HG03432 (cell line): ENCODE measurements at regions not wholly inside any gene's neighbourhood (a gene's known extent, or its start where the extent isn't known, plus 50 kb on each side); places are given as distances from the start of the nearest gene placed in this dataset.

Source experiments
- ATAC-seq: cut with Tn5 transposase; IDR thresholded peaks from one replicate; pipeline ENCODE4 v1.9.1; 2021; ENCODE audit warnings: mild to moderate bottlenecking, moderate library complexity; ENCODE audit not compliant: unreplicated experiment

DNA sequence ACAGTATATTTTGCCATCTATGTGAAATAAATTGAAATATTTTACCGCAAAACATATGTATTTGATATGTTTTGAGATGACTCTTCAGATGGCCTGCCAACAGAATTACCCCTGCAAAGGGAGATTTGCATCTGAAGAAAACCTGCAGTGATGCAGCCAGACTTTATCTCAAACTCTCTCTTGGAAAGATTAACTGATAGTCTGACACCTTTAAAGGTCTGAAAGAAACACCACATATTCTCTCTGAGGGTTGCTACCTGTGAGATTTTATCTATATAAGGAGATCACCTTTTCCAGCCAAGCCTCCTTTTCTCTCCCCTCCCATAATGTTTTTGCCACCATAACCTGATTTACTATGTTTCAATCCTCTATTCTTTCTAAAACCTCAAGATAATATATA, 1106.3 kb upstream of the IGFBP7 start:
- no peak for ATAC-seq

DNA sequence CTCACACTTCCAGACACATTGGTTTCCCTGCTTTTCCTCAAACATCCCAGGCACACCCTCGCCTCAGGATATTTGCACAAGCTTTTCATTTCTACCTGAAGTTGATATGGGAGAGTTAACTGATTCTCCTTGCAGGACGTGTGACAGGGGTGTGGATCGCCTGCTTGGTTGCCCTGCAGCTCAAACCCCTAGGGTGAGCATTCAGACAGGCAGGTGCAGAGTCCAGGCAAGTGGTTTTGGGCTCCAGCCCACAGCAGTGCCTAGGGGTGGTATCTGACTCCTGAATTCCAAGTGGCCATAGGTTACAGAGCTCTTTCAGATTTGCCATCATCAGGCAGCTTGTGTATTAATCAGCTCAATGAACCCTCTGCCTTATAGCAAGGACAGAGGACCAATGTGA, 1104.2 kb upstream of the IGFBP7 start:
- no peak for ATAC-seq

DNA sequence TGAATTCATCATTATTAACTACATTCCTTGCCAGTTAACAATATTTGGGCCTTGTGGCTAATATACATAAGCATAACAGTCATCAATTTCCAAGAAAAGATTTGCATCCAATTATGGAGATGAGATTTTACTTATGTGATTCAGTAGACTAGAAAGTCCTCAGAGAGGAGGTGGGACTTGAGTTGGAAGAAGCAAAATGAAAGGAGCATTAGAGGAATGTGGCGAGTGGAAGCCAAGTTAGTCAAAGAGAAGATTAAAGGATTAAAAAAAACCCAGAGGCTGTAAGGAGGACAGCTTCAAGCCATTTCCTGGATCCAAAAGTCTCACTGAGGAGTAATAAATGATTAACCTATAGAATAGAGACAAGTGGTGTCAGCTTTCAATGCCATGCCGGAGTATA, 1099.4 kb upstream of the IGFBP7 start:
- no peak for ATAC-seq

DNA sequence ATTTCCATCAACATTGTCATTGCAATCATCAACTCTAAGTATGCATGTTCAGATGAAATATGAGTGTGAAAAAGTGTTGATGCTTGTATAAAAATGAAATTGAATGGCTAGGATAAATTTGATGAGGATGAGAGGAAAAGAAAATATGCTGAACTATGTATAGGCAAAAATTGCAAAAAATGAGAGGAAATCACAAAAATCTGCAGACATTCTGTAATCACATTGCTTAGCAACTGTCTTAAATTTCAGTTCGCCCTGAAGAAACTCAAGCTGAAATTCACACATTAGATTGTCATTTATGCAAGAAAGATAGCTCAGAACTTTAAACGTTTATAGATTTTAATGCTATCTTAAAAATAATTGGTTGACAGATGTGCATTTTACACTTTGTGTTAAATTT, 1098.8 kb upstream of the IGFBP7 start:
- ATAC-seq = no peak

DNA sequence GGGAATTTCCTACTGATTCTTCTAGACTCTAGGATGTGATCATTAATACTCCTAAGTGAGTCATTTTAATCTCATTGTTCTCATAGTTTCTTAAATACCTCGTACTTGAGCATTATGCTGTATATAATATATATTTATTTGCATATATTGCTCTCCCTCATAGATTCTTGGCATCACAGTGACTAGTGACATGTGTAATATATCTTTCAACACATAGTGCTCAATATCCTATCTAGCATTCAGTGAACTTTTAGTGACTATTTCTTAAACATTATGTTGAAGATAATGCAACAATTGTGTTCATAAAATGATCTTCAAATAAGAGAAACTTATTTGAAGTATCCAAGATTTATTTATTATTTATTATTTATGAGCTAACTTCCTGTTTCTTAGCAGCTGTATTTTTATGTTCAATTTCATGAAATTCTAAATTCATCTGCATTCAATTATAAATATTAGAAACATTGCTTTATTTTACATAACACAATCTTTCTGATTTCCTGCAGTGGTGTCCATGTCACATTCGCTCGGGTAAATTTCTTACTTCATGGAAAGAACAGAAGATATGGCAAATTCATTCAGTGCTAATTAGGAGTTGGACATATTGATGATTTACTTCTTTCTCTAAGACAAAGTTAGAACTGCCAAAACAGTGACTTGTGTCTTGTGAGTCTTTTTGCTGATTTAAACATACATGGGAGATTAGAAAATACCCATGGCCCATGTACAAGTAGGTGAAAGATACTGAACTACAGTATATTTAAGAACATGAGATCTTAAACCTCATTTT, 1095.5 kb upstream of the IGFBP7 start:
- no peak for ATAC-seq

DNA sequence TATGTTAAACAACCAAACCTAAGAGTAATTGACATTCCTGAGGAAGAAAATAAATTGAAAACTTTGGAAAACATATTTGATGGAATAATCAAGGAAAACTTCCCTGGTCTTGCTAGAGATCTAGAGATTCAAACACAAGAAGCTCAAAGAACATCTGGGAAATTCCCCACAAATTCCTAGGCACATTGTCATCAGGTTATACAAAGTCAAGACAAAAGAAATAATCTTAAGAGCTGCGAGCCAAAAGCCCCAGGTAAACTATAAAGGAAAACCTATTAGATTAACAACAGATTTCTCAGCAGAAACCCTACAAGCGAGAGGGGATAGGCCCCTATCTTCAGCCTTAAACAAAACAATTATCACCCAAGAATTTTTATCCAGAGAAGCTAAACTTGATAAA, 1082.0 kb upstream of the IGFBP7 start:
- no peak for ATAC-seq

DNA sequence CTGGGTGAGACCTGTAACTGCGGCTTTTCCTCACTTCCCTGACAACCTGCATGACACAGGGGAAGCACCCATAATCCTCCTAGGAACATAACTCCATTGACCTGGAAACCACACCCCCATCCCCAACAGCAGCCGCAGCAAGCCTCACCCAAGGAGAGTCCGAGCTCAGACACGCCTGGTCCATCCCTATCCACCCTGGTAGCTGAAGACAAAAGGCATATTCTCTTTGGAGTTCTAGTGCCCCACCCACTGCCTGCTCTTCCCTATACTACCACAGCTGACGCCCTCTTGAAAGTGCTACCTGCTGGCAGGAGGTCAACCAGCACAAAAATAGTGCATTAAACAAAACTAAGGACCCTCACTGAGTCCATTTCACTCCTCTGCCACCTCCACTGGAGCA, 1080.9 kb upstream of the IGFBP7 start:
- no peak for ATAC-seq

DNA sequence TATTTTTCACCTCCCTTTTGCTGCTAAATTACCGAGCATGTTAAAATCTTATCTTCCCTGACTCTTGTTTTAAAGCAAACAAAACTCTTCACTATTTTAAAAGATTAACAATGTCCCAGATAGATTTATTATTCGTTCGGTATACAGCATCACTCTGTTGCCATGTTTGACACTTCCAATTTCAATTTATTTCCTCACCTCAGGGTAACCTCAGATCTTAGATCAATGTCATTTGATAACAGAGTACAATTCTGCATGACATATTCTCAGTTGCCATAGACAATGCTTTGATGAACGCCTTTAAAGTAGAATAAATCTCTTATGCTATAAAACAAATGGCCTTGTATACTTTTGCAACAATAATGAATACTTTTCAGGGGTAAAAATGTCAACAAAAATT, 1078.1 kb upstream of the IGFBP7 start:
- no peak for ATAC-seq

DNA sequence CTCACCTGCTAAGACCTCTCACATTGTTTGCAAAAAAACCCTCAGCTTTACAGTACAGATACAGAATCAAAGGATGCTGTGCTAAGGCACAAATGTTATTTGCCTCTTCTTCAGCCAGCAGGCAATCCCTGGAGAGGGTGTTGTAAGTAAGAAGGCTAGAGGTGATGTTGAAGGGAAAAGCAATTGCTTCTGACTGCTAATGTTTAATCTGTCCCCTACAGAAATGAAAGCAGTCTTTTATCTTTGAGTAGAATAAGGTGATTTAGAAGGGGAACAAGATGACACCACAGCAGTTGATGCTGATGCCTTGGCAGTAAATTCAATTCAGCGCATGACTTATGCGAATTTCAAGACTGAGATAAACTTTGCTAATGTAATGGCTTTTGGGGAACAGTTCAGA, 1064.8 kb upstream of the IGFBP7 start:
- no peak for ATAC-seq

DNA sequence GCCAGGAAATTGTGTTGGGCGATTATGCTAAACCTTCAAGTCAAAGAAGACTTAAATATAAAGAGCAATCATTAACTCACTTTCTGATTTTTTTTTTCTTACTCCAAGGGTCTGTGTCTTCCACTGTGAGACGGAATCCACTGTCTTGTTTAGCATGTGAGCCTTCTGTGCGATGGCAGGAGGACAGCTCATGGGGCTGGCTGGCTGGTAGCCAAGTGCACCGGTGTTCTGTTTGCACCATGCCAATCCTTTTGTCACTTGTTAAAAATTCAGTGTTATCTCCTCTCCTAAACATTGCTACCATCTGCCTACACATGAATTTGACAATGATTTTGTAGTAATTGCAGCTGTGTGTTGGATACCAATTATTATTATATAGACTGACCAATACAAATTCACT, 1056.3 kb upstream of the IGFBP7 start:
- no peak for ATAC-seq

DNA sequence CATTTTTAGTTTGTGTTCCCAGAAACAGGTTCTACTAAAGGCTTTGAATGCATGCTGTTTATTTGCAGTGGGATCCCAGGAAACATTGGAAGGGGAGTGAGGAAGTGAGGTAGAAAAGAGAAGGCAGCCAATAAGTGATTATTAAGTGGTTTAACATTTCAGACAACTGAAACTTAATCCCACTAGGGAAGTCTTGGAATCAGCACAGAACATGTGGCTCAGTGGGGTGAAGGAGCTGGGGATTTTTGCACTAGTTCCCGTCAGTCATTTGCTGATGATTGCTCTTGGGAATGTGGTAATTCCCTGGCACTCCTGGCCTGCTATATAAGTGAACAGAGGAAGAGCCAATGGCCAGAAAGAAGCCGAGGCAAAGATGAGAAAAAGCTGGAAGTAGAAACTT, 1053.0 kb upstream of the IGFBP7 start:
- no peak for ATAC-seq

DNA sequence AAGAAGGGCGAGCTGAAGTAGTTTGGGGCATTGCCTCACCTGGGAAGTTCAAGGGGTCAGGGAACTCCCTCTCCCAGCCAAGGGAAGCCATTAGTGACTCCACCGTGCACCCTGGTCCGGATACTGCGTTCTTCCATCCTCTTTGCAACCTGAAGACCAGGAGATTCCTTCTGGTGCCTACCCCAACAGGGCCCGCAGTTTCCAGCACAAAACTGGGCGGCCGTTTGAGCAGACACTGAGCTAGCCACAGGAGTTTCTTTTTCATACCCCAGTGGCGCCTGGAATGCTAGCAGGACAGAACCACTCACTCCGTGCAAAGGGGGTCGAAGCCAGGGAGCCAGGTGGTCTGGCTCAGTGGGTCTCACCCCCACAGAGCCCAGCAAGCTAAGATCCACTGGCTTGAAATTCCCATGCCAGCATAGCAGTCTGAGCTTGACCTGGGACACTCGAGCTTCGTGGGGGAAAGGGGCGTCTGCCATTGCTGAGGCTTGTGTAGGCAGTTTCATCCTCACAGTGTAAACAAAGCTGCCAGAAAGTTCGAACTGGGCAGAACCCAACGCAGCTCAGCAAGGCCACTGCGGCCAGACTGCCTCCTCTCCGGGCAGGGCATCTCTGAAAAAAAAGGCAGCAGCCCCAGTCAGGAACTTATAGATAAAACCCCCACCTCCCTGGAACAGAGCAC, 1039.4 kb upstream of the IGFBP7 start:
- no peak for ATAC-seq

DNA sequence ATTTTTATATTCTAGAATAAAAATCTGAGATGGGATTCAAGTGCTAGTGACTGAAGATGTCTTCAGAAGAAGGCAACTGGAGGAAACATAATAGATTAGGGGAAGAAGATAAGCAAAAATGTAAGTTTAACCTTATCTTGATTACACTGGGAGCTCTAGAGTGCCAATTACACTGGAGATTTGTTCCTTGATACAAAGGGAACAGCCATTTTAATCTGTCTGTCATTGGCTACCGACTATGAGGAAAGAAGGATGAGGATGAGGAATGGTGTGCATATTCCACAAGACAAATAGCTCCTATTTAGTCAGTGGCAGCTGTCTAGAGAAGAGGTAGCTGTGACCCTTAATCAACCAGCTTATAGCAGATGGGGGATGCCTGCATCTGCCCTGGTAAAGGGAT, 1034.5 kb upstream of the IGFBP7 start:
- ATAC-seq = no peak

DNA sequence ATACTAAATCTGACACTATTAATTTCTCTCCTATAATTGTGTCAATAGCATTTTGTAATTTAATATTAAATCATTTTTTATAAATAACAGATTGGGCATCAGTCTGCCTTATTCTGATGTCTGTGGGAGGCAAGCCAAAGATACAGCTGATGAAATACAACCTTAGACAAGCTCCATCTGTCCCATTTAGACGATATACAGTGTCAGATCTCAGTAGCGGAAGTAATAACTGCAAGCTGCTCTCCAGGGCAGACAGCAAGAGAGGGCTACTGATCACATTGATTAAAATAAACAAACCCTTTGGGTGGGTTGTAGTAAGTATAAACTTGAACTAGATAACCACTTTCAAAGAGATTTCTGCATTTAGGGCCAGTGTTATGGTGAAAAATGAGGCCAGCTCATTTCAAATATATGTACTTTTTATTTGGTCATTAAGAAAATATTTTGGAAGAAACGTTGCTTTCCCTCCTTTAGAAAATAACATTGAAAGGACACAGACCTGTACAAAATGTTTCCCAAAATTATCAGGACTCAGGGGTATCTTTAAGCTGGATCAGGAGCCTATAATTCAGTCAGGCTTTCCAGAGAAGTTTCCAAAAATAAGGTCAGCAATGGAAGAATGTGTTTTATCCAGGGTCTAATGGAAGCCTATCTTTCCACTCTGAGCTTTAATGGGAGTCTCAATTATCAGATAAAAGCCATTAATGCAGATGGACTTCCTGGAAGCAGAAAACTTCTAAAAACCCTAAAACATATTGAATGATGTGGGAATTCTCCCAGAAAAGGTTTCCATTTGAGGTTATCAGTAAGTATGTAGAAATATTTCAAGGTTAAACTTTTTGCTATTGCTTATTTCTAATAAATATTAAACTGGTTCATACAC, 1028.8 kb upstream of the IGFBP7 start:
- no peak for ATAC-seq

DNA sequence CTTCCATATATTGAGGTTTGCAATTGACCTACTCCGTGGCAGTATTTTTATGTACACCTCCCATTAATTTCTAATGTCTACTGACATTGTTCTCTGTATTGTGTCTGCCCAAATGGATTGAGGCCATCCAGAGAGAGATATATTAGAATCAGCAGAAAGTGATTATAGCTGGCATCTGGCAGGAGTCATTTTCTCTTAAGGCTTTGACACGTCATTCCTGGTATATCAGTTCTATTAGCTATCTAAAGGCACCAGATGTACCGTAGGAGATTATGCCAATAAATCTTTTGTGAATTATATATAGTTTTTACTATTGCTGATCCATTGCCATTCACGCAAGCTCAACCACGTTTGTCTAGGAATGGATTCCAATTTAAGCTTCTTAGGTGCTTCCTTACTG, 1026.4 kb upstream of the IGFBP7 start:
- no peak for ATAC-seq

DNA sequence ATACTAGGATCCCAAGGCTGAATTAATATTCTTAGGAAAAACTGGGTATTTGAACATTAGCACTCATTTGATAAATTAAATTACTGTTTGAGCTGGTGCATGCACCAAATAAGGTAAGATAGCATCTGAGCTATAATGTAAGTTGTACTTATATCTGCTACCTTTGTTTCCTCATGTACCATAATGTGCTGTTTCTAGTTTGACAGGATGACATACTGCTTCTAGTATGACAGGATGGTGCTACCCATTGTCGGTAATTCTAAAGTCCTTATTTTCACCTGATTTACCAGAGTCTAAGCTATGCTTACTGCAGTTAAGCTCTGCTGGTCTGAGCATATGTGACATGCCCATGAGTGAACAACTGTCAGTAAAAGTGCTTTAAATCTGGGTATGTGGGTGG, 1017.5 kb upstream of the IGFBP7 start:
- no peak for ATAC-seq

DNA sequence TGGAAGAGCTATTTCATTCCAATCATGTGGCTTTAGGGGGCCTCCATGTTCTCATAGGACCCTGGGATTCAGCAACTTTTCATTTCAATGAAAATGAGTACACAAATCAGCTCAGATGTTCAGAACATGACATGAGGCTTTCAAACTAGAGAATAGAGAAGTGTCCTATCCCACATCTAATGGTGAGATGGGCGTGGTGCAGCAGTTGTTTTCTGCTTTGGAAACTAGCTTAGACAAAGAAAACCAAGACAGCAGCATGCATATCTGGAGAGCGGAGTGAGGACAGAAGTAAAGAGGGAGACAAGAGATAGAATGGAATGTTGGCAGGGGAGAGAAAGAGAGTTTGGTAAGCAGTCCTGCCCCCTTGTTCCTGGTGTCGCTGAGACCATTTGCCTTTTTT, 1009.1 kb upstream of the IGFBP7 start:
- ATAC-seq = no peak

DNA sequence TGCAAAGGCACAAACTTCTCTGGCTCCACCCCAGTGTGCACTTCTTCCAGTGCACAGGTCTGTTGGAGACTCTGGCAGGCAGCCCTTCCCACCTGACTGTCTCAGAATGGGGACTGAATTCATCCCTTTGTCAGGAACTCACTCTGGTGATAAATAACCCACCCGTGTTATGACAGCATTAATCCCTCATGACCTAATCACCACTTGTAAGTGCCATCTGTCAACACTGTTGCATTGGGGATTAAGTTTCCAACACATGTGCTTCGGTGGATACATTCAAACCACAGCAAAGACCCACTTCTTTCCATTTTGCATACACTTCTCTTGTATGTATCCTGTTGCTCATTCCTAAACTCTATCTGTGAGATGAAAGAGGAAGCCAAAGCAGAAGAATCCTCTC, 1002.9 kb upstream of the IGFBP7 start:
- no peak for ATAC-seq

DNA sequence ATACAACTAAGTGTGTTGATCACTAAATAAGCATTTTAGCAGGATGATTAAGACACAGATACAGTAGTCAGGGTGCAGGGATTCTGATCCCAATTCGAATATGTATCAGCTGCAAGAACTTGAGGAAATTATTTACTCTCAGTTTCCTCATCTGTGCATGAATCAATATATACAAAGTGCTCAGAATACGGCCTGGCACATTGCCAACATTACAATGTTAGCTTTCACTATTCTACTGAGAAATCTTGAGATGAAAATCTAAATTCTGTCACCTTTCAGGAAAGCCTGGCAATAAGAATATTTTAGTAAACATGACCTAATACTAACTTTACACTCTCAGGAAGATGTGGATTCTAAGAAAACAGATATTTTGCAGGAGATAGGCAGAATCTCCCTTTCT, 1001.6 kb upstream of the IGFBP7 start:
- ATAC-seq = no peak

DNA sequence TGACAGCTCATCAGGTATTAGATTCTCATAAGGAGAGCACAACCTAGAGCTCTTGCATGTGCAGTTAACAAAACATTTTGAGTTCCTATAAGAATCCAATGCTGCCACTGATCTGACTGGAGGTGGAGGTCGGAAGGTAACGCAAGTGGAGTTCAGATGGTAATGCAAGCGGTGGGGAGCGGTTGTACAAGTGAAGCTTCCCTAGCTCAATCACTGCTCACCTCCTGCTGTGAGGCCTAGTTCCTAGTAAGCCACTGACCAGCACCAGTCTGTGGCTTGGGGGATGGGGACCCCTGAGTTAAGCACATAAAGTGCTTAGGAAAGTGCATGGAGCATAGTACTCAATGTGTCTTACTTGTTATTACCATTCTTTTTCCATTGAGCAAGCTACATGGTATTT, 983.2 kb upstream of the IGFBP7 start:
- ATAC-seq = no peak

DNA sequence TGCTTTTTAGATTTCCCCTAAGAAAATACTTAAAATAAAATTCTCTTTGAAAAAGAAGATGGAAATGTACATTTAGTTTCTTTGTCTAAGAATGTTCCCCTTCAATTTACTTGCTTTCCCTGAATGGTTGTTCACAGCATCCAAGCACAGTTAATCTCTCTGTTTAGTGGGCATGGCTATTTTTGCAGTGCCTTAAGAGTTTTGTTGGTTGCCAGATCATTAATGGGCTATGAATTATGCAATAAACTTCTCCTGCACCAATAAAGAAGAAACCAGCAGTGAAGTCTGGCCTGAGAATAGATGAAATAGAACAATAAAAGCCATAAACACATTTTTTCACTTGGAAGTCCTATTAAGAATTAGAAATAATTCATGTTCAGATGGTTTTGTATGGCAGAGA, 980.4 kb upstream of the IGFBP7 start:
- ATAC-seq = no peak

DNA sequence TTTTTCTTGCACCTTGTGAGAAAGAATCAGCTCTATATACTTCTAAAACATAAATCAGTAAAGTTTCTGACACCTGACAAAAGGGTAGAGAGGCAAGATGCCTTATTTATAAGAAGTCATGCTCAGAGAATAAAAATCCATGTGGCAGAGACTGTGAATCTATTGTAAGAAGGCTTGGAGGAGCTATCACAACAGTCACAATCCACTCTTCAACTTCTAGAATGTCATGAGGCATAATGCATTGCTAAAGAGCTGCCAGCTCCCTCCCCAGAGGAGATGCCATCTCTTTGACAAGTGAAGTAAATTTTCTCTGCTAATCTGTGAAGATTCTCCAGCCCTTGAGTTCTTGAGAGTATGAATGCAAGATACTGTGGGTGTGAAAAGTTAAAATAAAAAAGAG, 971.2 kb upstream of the IGFBP7 start:
- no peak for ATAC-seq
